Mesendoderm (in vitro differentiated cells): ENCODE measurements at regions not wholly inside any gene's neighbourhood (a gene's known extent, or its start where the extent isn't known, plus 50 kb on each side); places are given as distances from the start of the nearest gene placed in this dataset.

ENCODE experiments used
- DNase-seq: peaks from one replicate; pipeline ENCODE4 v3.0.0; 2013
- H2AK5ac ChIP-seq: 2 replicates; pipeline ENCODE4 v1.6.1; 2013; ENCODE audit warnings: low read length, inconsistent platforms
- H2BK120ac ChIP-seq: 2 replicates; pipeline ENCODE4 v1.6.1; 2013; ENCODE audit warnings: low read depth, mild to moderate bottlenecking, low read length, moderate library complexity, mixed read lengths
- H2BK15ac ChIP-seq: replicated peaks from 2 replicates; pipeline ENCODE4 v1.6.1; 2013; ENCODE audit warnings: low read depth, mild to moderate bottlenecking, moderate library complexity
- H2BK5ac ChIP-seq: 2 replicates; pipeline ENCODE4 v1.6.1; 2013; ENCODE audit warnings: low read length, inconsistent platforms
- H3K18ac ChIP-seq: 2 replicates; pipeline ENCODE4 v1.6.1; 2013; ENCODE audit warnings: mild to moderate bottlenecking, low read length, mixed read lengths
- H3K23ac ChIP-seq: one replicate; pipeline ENCODE4 v1.6.1; 2013; ENCODE audit warnings: low read length
- H3K27ac ChIP-seq: 2 replicates; pipeline ENCODE4 v1.5.1; 2013; ENCODE audit warnings: low read depth, mild to moderate bottlenecking, inconsistent platforms, low read length, moderate library complexity
- H3K27me3 ChIP-seq: 2 replicates; pipeline ENCODE4 v1.6.1; 2013; ENCODE audit warnings: low read length, control low read depth, mild to moderate bottlenecking, inconsistent platforms; ENCODE audit not compliant: insufficient read depth, poor library complexity
- H3K36me3 ChIP-seq: 2 replicates; pipeline ENCODE4 v1.6.1; 2013; ENCODE audit warnings: low read length, inconsistent platforms; ENCODE audit not compliant: control insufficient read depth, insufficient read depth
- H3K4ac ChIP-seq: one replicate; pipeline ENCODE4 v1.6.1; 2013; ENCODE audit warnings: low read depth, mild to moderate bottlenecking, low read length, moderate library complexity
- H3K4me1 ChIP-seq: 2 replicates; pipeline ENCODE4 v1.6.1; 2013; ENCODE audit warnings: low read depth, low read length, inconsistent platforms; ENCODE audit not compliant: control insufficient read depth
- H3K4me2 ChIP-seq: 2 replicates; pipeline ENCODE4 v1.6.1; 2013; ENCODE audit warnings: low read length
- H3K4me3 ChIP-seq: 2 replicates; pipeline ENCODE4 v1.5.1; 2013; ENCODE audit warnings: mild to moderate bottlenecking, low read length
- H3K56ac ChIP-seq: one replicate; pipeline ENCODE4 v1.6.1; 2013; ENCODE audit warnings: low read length
- H3K79me1 ChIP-seq: 2 replicates; pipeline ENCODE4 v1.6.1; 2013; ENCODE audit warnings: low read length, inconsistent platforms
- H3K79me2 ChIP-seq: 2 replicates; pipeline ENCODE4 v1.6.1; 2013; ENCODE audit warnings: mild to moderate bottlenecking, low read length; ENCODE audit not compliant: control insufficient read depth, insufficient read depth
- H3K9ac ChIP-seq: 2 replicates; pipeline ENCODE4 v1.6.1; 2013; ENCODE audit warnings: low read length, inconsistent platforms
- H4K5ac ChIP-seq: one replicate; pipeline ENCODE4 v1.6.1; 2013; ENCODE audit warnings: low read length
- H4K8ac ChIP-seq: one replicate; pipeline ENCODE4 v1.6.1; 2013; ENCODE audit warnings: low read depth, mild to moderate bottlenecking, control low read depth, low read length, moderate library complexity
- WGBS: extraction: QIAGEN DNeasy Blood & Tissue Kit; methylation state at CpG from one replicate; pipeline ENCODE4 v1.1.7; 2013; ENCODE audit warnings: low lambda C conversion rate, missing lambda C conversion rate; ENCODE audit not compliant: insufficient coverage; ENCODE audit errors: extremely low coverage; 5-methylcytosine and 5-hydroxymethylcytosine counted together

DNA sequence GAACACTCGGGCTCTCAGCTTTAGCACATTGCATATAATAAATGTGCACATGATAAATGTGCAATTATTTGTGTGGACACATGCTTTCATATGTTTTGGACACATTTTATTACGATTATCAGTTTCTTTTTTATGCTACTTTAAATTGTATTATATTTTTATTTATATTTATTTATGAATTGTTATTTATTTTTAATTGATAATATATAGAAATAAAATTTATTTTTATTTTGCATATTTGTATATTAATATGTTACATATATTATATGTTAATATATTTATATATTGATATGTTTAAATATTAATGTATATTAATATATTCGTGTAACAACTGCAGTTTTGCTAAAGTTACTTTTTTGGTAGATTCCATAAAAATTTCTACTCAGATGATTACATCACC, 454.8 kb upstream of the CDH10 start:
- Histone ChIP-seq H3K27me3 (no peaks in the 10 kb centered on the region), H2AK5ac (no peak overlapping the region), H2BK120ac (no peak overlapping the region), H3K4me1 (no peaks in the 10 kb centered on the region), H2BK5ac (no peak overlapping the region), H3K36me3 (no peaks in the 10 kb centered on the region), H3K79me1 (no peaks in the 10 kb centered on the region), H3K4me2 (no peak overlapping the region), H3K4me3 (no peak overlapping the region), H3K23ac (no peak overlapping the region), H3K9ac (no peak overlapping the region), H3K27ac (no peak overlapping the region), H4K5ac (no peak overlapping the region), H3K18ac (no peak overlapping the region), H4K8ac (no peak overlapping the region), H2BK15ac (no peak overlapping the region), H3K79me2 (no peaks in the 10 kb centered on the region), H3K56ac (no peak overlapping the region), H3K4ac (no peak overlapping the region)
- DNase-seq: no peak
- WGBS: 100% methylated on average over 1 of the region's 3 CpGs

DNA sequence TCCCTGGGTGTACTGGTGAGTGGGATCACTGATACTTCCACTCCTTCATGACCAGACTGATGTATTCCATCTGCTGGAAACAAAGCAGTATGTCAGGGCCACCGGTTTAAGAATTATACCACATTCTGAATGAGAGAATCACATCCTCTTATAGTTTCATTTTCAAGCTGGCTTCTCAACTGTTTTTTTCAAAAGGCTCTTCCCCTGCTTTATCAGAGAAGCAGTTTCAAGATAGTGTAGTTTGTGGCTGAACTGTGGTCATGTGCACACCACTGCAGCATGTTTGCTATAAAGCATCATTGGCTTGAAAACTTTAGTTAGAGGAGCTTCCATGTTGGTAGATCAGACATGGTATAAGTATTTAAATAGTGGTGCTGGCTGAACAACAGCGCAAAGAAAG, 450.5 kb upstream of the CDH10 start:
- H3K79me1 ChIP-seq: no peaks in the 10 kb centered on the region
- H2BK120ac ChIP-seq: no peak overlapping the region
- H3K27ac ChIP-seq: no peak overlapping the region
- H3K9ac ChIP-seq: no peak overlapping the region
- no peak overlapping the region for H2AK5ac ChIP-seq
- no peak overlapping the region for H3K23ac ChIP-seq
- H4K5ac ChIP-seq: no peak overlapping the region
- H3K4me2 ChIP-seq: no peak overlapping the region
- no peak overlapping the region for H2BK5ac ChIP-seq
- H3K4ac ChIP-seq: no peak overlapping the region
- H3K36me3 ChIP-seq: no peaks in the 10 kb centered on the region
- H4K8ac ChIP-seq: no peak overlapping the region
- no peak overlapping the region for H3K56ac ChIP-seq
- no peak overlapping the region for H2BK15ac ChIP-seq
- H3K18ac ChIP-seq: no peak overlapping the region
- no peak overlapping the region for H3K4me3 ChIP-seq
- no CpG with 5 or more reads among the region's 2 CpGs for WGBS
- H3K4me1 ChIP-seq: no peaks in the 10 kb centered on the region
- H3K27me3 ChIP-seq: no peaks in the 10 kb centered on the region
- DNase-seq: no peak
- H3K79me2 ChIP-seq: no peaks in the 10 kb centered on the region

DNA sequence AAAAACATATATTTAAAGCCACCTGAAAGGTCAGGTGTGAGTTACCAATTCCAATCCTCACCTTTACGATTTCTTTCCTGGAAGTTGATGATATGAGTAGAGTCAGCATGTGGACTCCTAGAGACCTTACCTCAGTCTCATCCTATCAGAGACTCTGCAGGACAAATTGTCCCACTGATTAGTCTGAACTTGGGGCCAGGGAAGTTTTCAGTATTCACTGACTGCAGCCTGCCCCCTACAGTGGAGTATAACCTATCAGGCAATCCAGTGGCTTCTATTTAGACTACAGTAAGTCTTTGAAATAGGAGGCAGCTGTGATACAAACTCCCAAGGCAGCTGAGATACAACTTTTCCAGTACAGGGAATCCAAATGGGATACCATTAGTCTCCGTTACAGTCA, 449.4 kb upstream of the CDH10 start:
- DNase-seq: peak; percentile 27
- no peak overlapping the region for H3K4ac ChIP-seq
- no peak overlapping the region for H2BK15ac ChIP-seq
- no peak overlapping the region for H3K23ac ChIP-seq
- H2BK5ac ChIP-seq: no peak overlapping the region
- H3K9ac ChIP-seq: no peak overlapping the region
- H2AK5ac ChIP-seq: no peak overlapping the region
- no peak overlapping the region for H3K27ac ChIP-seq
- H2BK120ac ChIP-seq: no peak overlapping the region
- WGBS: no CpG with 5 or more reads among the region's 2 CpGs
- H4K8ac ChIP-seq: no peak overlapping the region
- H3K56ac ChIP-seq: no peak overlapping the region
- H3K4me3 ChIP-seq: no peak overlapping the region
- H3K4me1 ChIP-seq: no peaks in the 10 kb centered on the region
- H3K79me1 ChIP-seq: no peaks in the 10 kb centered on the region
- H3K4me2 ChIP-seq: no peak overlapping the region
- H3K36me3 ChIP-seq: no peaks in the 10 kb centered on the region
- no peak overlapping the region for H3K18ac ChIP-seq
- H3K79me2 ChIP-seq: no peaks in the 10 kb centered on the region
- H4K5ac ChIP-seq: no peak overlapping the region
- no peaks in the 10 kb centered on the region for H3K27me3 ChIP-seq

DNA sequence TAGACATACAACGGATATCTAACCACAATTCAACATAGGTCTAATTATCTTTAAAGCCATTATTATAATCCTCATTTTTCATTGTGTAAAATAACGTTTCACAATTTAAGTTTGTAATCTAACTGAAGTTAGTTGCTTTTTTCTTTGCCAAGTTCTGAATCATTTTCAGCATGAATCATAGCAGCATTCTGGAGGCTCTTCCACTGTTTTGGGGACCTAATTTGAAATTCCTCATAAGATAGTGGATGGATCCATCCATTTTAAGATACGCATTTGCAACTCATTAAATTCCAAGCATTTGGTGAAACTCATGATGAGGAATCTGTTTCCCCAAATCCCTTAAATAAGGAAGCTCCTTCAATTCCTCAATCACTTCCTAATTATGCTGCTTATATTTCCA, 447.1 kb upstream of the CDH10 start:
- no peaks in the 10 kb centered on the region for H3K36me3 ChIP-seq
- WGBS: no CpG with 5 or more reads among the region's 3 CpGs
- no peaks in the 10 kb centered on the region for H3K27me3 ChIP-seq
- H2AK5ac ChIP-seq: no peak overlapping the region
- no peak overlapping the region for H3K9ac ChIP-seq
- H3K79me2 ChIP-seq: no peaks in the 10 kb centered on the region
- no peak overlapping the region for H2BK5ac ChIP-seq
- no peak overlapping the region for H3K23ac ChIP-seq
- no peak overlapping the region for H2BK15ac ChIP-seq
- H3K4ac ChIP-seq: no peak overlapping the region
- no peak overlapping the region for H3K56ac ChIP-seq
- DNase-seq: no peak
- no peak overlapping the region for H4K8ac ChIP-seq
- H4K5ac ChIP-seq: no peak overlapping the region
- no peak overlapping the region for H3K4me3 ChIP-seq
- H3K4me1 ChIP-seq: no peaks in the 10 kb centered on the region
- H3K27ac ChIP-seq: no peak overlapping the region
- H3K18ac ChIP-seq: no peak overlapping the region
- no peak overlapping the region for H3K4me2 ChIP-seq
- H3K79me1 ChIP-seq: no peaks in the 10 kb centered on the region
- no peak overlapping the region for H2BK120ac ChIP-seq

DNA sequence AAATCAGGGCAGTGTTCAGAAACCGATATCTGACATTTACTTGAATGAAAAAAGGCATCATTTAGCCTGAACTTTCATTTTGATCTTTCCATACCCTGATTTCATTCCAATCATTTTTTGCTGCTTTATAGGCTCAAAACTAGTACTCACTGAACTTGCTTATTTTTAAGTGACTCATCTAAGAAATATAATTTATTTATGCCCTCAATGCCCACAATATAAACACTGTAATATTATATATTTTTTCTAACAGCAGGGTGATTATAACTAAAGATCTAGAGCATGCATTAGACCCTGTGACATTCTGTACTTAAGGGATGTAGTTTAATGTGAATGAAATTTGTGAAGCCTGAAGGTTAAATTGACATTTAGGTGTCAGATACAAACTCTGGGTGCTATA, 446.1 kb upstream of the CDH10 start:
- no peaks in the 10 kb centered on the region for H3K79me2 ChIP-seq
- H2BK120ac ChIP-seq: no peak overlapping the region
- H3K18ac ChIP-seq: no peak overlapping the region
- no peaks in the 10 kb centered on the region for H3K27me3 ChIP-seq
- H3K9ac ChIP-seq: no peak overlapping the region
- H2BK15ac ChIP-seq: no peak overlapping the region
- no peak overlapping the region for H3K4ac ChIP-seq
- H3K4me1 ChIP-seq: no peaks in the 10 kb centered on the region
- no peaks in the 10 kb centered on the region for H3K36me3 ChIP-seq
- H2AK5ac ChIP-seq: no peak overlapping the region
- H3K79me1 ChIP-seq: no peaks in the 10 kb centered on the region
- no peak overlapping the region for H2BK5ac ChIP-seq
- WGBS: no CpG with 5 or more reads among the region's 1 CpG
- no peak for DNase-seq
- no peak overlapping the region for H3K27ac ChIP-seq
- no peak overlapping the region for H3K56ac ChIP-seq
- no peak overlapping the region for H4K8ac ChIP-seq
- no peak overlapping the region for H3K4me2 ChIP-seq
- H3K4me3 ChIP-seq: no peak overlapping the region
- no peak overlapping the region for H4K5ac ChIP-seq
- no peak overlapping the region for H3K23ac ChIP-seq

DNA sequence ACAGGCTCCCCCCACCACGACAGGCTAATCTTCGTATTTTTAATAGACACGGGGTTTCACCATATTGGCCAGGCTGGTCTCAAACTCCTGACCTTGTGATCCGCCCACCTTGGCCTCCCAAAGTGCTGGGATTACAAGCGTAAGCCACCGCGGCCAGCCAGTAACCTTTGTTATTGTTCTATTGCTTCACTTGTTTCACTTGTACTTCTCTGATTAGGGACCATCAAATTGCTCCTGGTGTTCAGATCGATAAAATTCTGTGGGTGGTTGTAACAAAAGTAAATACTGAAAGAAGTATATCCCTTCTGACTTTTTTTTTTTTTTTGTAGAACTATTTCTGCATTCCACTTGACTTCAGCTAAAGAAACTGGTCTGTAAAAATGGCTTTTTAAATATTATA, 445.5 kb upstream of the CDH10 start:
- H3K27me3 ChIP-seq: no peaks in the 10 kb centered on the region
- no peak overlapping the region for H3K56ac ChIP-seq
- H2BK5ac ChIP-seq: no peak overlapping the region
- DNase-seq: no peak
- no peak overlapping the region for H2BK120ac ChIP-seq
- no peak overlapping the region for H3K4me3 ChIP-seq
- no peak overlapping the region for H3K18ac ChIP-seq
- WGBS: no CpG with 5 or more reads among the region's 8 CpGs
- H4K5ac ChIP-seq: no peak overlapping the region
- H3K4ac ChIP-seq: no peak overlapping the region
- no peak overlapping the region for H2BK15ac ChIP-seq
- no peaks in the 10 kb centered on the region for H3K36me3 ChIP-seq
- no peak overlapping the region for H2AK5ac ChIP-seq
- H3K9ac ChIP-seq: no peak overlapping the region
- H3K27ac ChIP-seq: no peak overlapping the region
- no peak overlapping the region for H3K23ac ChIP-seq
- no peaks in the 10 kb centered on the region for H3K79me1 ChIP-seq
- no peaks in the 10 kb centered on the region for H3K79me2 ChIP-seq
- no peaks in the 10 kb centered on the region for H3K4me1 ChIP-seq
- no peak overlapping the region for H4K8ac ChIP-seq
- no peak overlapping the region for H3K4me2 ChIP-seq
